ENCODE measurements at regions not wholly inside any gene's neighbourhood (a gene's known extent, or its start where the extent isn't known, plus 50 kb on each side); places are given as distances from the start of the nearest gene placed in this dataset.
"Not testable (repeated sequence)": the region's sequence is repeated elsewhere in the genome, so short reads cannot be mapped to it uniquely, and the experiment has no call there.

DNA sequence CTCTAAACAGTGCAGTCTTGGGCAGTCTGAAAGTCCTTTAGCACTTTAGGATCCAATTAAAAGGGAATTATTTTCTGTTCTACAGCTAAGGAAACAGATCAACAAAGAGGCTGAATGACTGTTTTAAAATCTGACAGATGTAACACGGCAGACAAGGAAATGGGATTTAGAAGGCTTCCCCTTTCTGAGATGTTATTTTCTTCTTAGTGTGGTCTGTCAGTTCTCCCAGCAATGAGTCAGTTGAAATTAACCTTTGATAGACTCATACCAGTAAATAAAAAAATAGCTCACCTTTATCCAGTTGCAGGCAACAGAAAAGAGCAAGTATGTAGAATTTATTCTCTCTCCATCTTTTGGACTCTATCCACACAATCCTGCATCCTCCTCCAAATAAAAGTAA, 98.1 kb downstream of the NEDD1 start:
- no peak for DNase-seq (ENCODE audit: low read depth in 4 of 4, low spot score in 2 of 4)

DNA sequence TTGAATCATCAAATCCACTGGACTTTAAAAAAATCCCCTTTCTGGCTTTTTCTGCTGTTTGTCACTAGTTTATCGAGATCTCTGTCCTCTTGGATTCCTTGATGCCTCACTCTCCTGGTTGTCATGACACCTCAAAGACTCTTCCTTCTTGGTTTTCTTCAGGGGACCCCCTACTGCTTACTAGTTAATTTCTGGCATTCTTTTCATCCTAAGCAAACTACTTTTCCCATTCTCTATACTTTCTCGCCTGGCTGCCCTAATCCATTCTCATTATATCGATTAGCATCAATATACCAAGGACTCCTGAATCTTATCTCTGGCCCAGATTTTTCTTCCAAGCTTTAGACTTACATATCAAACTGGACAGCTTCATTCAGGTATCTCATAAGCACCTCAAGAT, 98.6 kb downstream of the NEDD1 start:
- no peak for DNase-seq (ENCODE audit: low read depth in 4 of 4, low spot score in 2 of 4)

DNA sequence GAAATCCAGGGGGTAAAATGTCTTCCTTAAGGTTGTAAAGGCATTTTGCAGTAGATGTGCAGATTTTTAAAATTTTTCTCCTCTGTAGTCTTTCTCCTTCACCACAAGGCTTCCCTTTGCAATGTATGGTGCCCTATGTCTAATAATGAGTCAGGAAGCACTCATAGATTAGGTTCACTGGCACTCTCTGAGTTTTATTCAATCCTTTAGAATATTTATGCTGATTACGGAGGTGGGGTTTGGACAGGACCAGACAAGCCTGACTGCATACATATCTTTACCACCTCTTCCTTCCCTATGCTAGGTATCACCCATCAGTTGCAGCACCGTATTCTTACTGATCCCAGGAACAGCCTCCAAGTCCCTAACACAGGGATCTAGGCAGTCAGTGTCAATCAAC, 99.5 kb downstream of the NEDD1 start:
- no peak for DNase-seq (ENCODE audit: low read depth in 4 of 4, low spot score in 2 of 4)

DNA sequence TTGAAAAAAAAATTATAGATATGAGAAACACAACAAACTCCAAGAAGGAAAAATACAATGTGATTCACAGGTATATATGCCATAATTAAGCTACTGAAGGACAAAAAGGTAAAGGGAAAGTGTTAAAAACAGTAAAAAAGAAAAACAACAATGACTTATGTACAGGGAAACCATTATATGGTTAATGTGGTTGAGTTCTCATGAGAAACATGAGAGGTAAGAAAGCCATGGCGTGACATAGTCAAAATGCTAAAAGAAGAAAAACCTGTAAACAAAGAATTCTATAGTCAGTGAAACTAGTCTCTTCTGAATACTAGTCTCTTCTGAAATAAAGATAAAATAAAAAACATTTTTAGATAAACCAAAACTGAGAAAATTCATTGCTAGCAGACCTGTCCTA, 109.1 kb downstream of the NEDD1 start:
- DNase-seq (ENCODE audit: low read depth in 4 of 4, low spot score in 2 of 4): no peak

DNA sequence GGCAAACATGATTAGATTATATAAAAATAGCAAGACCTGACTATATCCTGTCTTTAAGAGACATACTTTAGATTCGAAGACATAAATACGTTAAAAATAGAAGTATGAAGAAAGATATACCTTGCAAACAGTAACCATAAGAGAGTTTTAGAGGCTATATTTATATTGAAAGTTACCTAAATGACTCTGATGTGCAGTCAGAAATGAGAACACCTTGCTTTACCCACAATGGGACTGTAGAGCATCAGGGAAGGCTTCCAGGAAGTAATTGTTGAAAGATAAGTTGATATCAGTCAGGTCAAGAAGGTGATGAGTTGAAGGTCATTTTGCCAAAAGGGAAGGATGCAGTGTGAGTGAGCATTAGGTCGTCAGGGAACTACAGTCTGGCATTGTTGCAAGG, 110.2 kb downstream of the NEDD1 start:
- DNase-seq (ENCODE audit: low read depth in 4 of 4, low spot score in 2 of 4): no peak

DNA sequence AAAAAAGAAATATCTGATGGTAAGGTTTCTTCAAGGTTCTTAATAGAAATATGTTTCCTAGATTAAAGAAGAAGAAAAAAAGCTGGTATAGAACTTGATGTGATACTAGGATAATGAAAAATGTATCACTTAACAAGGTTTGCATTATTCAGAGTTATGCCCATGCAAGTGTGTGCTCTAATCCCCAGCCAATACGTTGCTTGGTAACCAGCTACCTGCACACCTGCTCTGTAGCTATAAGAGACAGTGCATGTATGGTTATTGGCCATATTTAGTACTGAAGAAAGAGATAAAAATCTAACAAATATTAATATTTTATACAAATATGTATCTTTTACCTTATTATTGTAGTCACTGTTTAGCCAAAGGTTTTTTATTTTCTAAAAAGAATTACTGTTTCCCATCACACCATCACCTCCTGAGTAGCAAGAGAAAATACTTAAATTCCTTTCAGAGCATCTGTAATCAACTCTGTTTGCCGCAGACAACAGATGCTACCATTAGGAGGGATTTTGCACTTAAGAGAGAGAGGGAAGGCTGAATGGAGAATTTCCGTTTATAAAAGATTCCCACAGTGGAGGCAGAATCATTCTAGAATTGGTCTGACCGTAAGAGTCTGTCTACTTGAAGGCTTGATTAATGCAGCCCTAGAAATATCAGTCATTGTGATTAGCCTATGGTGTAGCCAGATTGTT, 115.6 kb downstream of the NEDD1 start:
- DNase-seq (ENCODE audit: low read depth in 4 of 4, low spot score in 2 of 4): no peak

DNA sequence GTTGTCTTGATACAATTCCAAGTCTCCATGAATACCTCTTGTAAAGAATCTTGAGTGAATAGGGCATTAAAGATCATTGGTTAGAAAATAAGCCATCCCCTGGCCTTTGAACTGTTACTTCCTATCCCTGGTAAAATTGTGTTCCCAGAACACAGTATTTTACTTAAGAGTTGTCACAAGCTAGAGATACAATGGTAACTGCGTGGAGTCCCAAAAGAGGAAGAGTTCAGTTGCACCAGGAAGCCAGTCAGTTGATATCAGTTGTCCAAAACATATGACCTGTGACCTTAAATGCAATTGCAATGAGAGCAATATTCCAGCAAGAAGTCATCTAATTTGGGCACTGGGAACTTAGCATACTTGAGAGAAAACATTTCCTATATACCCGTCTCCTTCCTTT, 117.3 kb downstream of the NEDD1 start:
- DNase-seq (ENCODE audit: low read depth in 4 of 4, low spot score in 2 of 4): no peak

DNA sequence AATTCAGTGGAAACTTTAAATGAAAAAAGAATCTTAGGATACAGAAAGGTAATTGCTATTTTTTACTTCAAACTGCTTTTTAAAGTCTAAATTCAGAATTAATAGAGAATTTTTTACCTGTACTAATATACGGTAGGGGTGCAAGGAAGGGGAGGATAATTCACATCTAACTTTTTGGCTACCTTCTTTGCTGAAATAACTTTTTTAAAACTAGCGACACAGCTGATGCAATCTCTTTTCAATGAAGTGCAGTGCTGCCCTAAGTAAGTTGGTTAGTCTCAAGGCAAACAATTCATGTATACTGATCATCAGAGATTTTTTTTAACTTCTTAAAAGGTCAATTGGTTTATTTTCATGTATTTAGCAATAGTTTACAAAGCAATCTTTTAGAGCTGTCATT, 119.8 kb downstream of the NEDD1 start:
- no peak for DNase-seq (ENCODE audit: low read depth in 4 of 4, low spot score in 2 of 4)

DNA sequence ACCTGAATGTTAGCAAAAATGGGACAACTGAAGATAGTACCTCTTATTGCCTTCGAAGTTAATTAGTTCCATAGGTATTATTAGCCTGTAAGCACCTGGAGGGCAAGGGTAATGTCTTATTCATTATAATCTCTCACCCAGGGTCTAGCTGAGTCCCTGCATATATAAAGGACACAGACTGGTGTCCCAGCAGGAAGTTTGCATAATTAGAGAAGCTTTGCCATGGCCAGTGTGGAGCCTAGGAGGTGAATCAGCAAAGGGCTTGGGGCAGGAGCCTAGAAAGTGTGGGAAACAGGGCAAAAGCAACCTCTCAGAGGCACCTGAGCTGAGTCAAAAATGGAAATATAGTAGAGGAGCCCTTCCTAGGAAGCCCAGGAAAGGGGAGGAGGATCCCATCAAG, 120.4 kb downstream of the NEDD1 start:
- no peak for DNase-seq (ENCODE audit: low read depth in 4 of 4, low spot score in 2 of 4)

DNA sequence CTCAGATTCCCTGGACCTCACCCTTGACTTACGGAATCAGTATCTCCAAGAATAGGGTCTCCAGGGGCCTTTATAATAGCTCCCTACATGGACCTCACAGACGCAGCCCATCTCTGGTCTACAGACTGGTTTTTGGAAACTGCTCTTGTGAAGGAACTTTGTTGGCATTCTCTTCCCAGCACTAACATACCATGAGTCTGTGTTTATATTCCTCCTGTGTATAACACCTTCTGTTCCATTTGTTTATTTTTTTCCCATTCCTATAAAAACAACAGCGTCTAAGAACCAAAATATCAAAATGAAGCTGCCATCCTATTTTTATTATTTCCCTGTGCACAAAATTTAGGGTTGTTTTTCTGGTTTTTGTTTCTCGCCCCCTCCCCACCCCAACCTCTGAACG, 131.1 kb downstream of the NEDD1 start:
- no peak for DNase-seq (ENCODE audit: low read depth in 4 of 4, low spot score in 2 of 4)

DNA sequence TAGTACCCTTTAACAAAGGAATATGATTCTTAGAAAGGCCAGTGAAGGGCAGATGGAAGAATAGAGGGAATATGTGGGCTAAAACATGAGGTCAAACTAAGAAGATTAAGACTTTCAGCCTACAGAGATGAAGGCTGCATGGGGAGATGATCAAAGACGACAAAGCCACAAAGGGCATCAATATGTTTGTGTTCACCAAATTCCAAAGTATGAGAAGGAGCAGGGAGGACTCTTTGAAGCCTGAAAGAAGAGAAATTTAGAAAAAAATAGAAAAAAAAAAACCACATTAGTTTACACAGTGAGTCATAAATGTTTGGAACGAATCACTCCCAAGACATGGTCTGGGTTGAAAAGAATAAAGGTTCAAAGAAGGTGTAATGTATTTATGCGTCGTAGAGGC, 131.8 kb downstream of the NEDD1 start:
- DNase-seq (ENCODE audit: low read depth in 4 of 4, low spot score in 2 of 4): no peak

DNA sequence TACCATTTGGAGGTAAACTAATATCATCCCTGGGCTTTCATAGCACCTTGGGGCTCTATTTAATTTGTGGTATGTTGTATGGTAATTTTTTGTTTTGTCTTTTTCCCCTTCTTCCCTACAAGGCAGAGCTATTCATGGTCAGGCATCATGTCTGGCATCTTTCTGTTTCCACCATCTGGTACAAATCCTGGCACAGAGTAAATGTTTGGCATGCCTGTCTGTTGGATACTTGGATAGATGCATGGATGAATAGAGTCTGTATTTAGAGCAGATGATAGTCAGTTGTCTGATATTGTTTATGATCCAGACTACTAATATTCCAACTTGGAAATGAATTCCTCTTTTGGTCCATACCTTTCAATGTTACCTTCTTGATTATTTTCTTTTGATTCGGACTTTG, 139.8 kb downstream of the NEDD1 start:
- DNase-seq (ENCODE audit: low read depth in 4 of 4, low spot score in 2 of 4): no peak

DNA sequence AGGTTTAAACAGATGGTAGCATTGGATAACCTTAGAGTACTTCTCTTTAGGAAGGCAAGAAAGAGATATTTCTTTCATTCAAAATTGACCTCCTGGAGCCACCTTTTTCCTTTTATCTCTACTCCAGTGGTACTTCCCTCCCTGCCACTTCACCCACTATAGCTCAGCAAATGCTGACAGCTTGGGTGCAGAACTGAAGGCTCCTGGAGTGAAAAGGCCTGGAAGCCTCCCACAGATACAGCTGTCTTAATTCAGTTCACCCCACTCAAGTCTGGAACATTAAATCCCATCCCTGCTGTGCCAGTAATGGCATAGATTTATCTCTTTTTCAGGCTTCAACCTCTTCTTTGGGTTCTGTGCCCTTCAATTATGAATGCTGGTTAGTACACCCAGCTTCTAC, 140.3 kb downstream of the NEDD1 start:
- DNase-seq (ENCODE audit: low read depth in 4 of 4, low spot score in 2 of 4): no peak

DNA sequence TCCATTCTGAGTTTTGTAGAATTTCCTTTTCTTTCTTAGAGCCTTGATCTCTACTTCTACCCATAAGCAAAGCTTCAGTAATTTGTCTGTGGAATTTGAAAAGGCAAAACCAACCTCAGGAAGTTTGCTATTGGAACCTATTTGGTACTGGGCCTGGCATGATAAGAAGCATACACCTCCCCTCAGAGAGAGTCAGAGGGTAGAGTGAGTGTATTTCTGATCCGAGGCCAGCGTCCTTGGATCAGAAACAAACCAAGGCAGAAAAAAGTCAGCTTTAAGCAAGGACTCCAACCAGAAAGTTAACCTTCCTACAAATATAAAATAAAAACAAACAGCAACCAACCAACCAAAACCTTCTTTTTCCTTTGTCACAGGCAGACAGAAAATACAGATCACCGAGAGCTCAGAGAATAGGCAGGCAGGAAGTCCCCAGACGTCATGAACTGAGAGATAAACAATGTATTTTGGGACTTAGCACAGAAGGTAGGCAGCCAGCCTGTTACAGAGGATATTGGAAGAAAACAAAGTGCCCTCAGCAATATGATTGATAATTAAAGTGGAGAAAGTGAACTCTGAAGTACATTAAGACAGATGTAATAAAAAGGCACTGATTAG, 141.5 kb downstream of the NEDD1 start:
- DNase-seq (ENCODE audit: low read depth in 4 of 4, low spot score in 2 of 4): no peak

DNA sequence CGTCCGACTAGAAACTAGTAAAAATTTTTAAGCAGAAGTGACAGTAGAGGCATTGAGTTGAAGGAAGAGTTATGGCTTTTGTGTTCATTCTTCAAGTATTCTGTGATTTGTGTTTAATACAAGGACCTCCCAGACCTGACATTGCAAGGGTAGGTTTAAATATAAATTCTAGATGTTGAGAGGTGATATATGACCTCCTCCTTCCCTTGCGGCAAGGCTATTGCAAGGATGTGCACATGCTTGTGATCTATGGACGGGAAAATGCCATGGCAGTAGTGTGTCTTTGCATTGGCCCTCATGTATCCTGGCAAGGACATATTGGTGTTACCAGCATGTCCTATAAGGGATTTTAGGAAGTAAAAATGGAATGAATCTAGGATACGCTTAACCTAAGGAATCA, 143.5 kb downstream of the NEDD1 start:
- DNase-seq (ENCODE audit: low read depth in 4 of 4, low spot score in 2 of 4): no peak

DNA sequence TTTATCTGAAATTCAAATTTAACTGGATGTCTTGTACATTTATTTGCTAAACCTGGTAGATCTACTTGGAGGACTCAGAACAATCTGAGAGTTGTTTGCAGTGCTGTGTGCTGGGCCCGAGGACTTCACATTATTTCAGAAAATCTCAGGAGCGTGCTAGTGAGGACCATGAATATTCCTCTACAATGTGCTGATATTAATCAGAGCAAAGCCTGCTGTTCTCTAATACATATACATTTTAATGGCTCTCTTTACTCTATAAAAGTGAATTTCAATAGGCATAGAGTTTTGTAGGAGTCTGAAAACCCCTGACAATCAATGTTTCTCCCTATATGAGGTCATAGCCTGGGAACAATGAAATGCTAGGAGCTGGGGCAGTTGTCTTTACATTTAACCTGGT, 144.3 kb downstream of the NEDD1 start:
- no peak for DNase-seq (ENCODE audit: low read depth in 4 of 4, low spot score in 2 of 4)

DNA sequence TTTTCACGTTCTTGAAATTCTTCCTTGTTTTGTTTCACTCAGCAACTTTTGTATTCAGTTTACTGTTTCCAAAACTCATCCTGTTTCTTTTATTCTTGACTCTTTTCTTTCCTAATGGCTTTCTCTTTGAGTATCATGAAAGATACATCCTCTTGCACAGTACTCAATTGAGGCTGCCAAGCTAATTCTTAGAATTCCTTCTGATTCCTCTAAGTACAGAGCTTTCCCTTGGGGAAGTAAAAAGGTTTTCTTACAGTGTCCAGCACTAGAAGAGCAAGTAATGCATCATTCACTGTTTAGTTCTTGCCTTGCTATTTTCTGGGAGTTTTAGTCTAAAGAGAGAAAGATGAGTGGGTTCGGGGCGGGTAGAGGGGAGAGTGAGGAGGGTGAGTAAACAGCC, 154.1 kb downstream of the NEDD1 start:
- DNase-seq (ENCODE audit: low read depth in 4 of 4, low spot score in 2 of 4): no peak

DNA sequence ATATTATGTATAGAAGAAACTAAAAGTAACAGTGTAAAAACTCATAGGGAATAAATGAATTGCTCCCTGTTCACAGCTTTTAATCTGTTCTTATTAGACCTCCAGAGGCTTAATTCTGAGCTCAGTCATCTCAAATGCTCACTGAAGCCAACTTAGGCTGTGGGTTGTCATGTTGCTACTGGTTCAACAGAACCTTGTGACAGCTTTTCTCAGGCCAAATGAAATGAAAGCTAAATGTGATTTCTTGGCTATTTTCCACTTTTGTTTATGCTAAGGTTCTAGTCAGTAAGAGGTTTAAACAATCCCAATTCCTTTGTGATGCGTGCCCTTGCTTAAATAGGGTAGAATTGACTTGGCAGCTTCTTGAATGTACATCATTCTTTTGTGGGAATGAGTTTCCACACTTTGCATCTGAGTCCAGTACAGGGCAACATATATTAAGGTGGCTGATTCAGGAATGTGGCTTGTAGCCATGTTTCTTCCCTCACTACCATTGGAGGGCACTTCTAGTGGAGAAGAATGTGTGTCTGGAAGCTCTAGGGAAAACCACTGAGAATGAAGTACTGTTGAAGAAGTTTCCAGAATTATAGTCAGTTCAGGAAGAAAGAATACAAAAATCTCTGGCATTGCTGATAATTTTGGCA, 156.4 kb downstream of the NEDD1 start:
- no peak for DNase-seq (ENCODE audit: low read depth in 4 of 4, low spot score in 2 of 4)

DNA sequence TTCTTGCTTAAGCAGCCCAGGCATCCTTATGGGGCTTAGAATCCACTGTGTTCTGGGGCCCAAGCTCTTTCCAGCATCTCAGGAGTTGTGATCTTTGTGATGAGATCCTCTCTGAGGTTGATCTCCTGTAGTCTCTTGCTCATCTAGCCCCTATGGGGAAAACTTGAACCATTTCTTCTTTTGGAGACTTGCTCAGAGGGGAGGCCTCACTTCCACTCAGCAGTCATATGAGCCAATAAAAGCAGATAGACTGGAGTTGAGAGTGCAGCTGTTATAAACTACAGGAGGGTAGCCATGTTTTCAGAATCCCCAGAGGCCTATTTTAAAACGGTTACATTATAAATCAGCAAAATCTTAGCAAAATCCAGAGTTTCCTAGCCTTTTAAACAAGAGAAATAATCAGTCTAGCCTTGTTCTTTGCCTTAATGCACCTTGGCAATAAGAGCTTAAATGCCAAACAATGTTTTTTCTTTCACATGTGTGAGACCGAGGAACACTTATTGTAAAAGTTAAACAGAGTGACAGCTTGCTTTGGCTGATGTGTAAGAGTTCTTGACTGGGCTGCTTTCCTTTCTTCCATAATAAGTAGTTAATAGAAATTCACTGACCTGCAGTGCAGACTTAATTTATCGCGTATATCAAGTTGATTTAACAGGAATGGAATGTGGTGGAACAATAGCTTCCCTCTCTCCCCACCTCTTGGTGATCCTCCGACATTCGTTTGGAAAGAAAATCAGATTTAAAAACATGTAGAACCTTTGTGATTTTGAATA, 168.3 kb downstream of the NEDD1 start:
- peak; percentile 15 to 56 (median 40) for DNase-seq (ENCODE audit: low read depth in 4 of 4, low spot score in 2 of 4)

DNA sequence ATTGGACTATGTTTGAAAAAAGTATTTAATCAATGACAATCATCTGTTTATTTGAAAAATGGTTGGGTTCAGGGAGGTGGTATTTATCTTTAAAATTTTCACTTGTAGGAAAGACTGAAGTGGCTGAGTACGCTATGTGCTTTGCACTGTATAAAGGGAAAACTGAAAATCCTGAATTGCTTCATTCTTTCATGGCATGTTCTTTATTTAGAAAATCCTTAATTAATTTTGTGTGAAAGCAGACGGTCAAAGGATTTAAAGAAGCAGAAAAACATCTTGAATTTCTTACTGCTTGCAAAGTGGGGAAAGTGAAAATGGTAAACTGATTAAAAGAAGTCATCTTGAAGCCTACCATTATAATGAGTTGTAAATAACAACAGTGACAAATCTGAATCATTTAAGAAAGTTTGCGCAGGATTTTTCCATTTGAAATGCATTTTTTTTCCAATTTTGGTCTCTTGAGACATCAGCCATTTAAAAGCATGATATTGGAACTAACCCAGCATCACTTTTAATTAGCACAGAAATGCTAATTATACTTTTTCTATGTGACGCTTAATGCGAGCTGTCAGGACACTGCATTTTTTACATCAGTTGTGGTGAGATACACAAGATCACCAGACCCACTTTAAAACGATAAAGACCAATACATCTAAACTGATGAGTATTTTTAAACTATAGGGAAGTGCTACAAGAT, 169.0 kb downstream of the NEDD1 start:
- peak in 2 of 4 donors; percentile 26 to 39 for DNase-seq (ENCODE audit: low read depth in 4 of 4, low spot score in 2 of 4)

DNA sequence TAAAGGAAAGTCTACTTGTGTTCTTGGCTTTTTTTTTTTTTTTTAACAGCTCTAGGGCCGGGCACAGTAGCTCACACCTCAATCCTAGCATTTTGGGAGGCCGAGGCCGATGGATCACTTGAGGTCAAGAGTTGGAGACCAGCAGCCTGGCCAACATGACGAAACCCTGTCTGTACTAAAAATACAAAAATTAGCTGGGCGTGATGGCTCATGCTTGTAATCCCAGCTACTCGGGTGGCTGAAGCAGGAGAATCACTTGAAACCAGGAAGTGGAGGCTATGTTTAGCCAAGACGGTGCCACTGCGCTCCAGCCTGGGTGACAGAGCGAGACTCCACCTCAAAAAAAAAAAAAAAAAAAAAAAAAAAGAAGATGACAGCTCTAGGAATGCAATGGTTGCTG, 169.9 kb downstream of the NEDD1 start:
- not testable (repeated sequence) for DNase-seq (ENCODE audit: low read depth in 4 of 4, low spot score in 2 of 4)
